Frontal cortex (tissue), 3 donors: ENCODE measurements at regions not wholly inside any gene's neighbourhood (a gene's known extent, or its start where the extent isn't known, plus 50 kb on each side); places are given as distances from the start of the nearest gene placed in this dataset.

ENCODE experiments used
- DNase-seq, 2 donors: peaks; one replicate each; pipeline ENCODE4 v3.0.0; 2012; ENCODE audit warnings: low spot score in 2 of 2
- FAIRE-seq: peaks from 2 replicates; lab custom pipeline; 2012; peaks lifted over from hg19 to GRCh38; lab: Jason Lieb, UNC
- donor health status: control.
- donor health status: control.
- donor health status: control.

GRCh38 chr5:175015028-175015685, 290.8 kb downstream of the MSX2 start:
- DNase-seq = no peak
- FAIRE-seq = no peak

- DNase-seq (no peak), FAIRE-seq (no peak)
Observed at GRCh38 chr5:175013251-175013650, 288.9 kb downstream of the MSX2 start.

GRCh38 chr5:175012267-175012666, 287.9 kb downstream of the MSX2 start:
- DNase-seq (no peak), FAIRE-seq (no peak)

GRCh38 chr5:175003531-175003930, 279.1 kb downstream of the MSX2 start:
- FAIRE-seq (no peak), DNase-seq (no peak)

GRCh38 chr5:175001876-175002645, 277.7 kb downstream of the MSX2 start:
- no peak for FAIRE-seq
- no peak for DNase-seq

GRCh38 chr5:175001311-175001710, 276.9 kb downstream of the MSX2 start:
- DNase-seq (no peak), FAIRE-seq (no peak)

GRCh38 chr5:174999581-174999980, 275.2 kb downstream of the MSX2 start:
- FAIRE-seq (no peak), DNase-seq (no peak)

- FAIRE-seq = no peak
- no peak for DNase-seq
Observed at GRCh38 chr5:174998131-174998730, 273.8 kb downstream of the MSX2 start.

- no peak for FAIRE-seq
- DNase-seq = no peak
Observed at GRCh38 chr5:174997688-174998087, 273.3 kb downstream of the MSX2 start.

- FAIRE-seq = no peak
Observed at GRCh38 chr5:174996941-174997340, 272.6 kb downstream of the MSX2 start.

GRCh38 chr5:174995827-174996226, 271.4 kb downstream of the MSX2 start:
- no peak for FAIRE-seq

More at GRCh38 chr5:174996941-174997340, 272.6 kb downstream of the MSX2 start:
- DNase-seq = no peak

GRCh38 chr5:174991847-174992246, 267.5 kb downstream of the MSX2 start:
- DNase-seq = no peak
- no peak for FAIRE-seq

More at GRCh38 chr5:174995827-174996226, 271.4 kb downstream of the MSX2 start:
- DNase-seq = no peak

GRCh38 chr5:174990909-174991308, 266.5 kb downstream of the MSX2 start:
- DNase-seq = no peak
- FAIRE-seq = no peak

GRCh38 chr5:174987443-174988012, 263.1 kb downstream of the MSX2 start:
- no peak for DNase-seq

GRCh38 chr5:174984863-174985262, 260.5 kb downstream of the MSX2 start:
- no peak for FAIRE-seq

More at GRCh38 chr5:174987443-174988012, 263.1 kb downstream of the MSX2 start:
- no peak for FAIRE-seq

GRCh38 chr5:174982485-174982884, 258.1 kb downstream of the MSX2 start:
- DNase-seq (no peak), FAIRE-seq (no peak)

More at GRCh38 chr5:174984863-174985262, 260.5 kb downstream of the MSX2 start:
- DNase-seq = no peak

- DNase-seq (no peak), FAIRE-seq (no peak)
Observed at GRCh38 chr5:174981416-174981815, 257.0 kb downstream of the MSX2 start.

- DNase-seq (no peak), FAIRE-seq (no peak)
Observed at GRCh38 chr5:174980952-174981351, 256.6 kb downstream of the MSX2 start.

GRCh38 chr5:174972291-174972690, 247.9 kb downstream of the MSX2 start:
- FAIRE-seq = no peak
- DNase-seq = no peak

- FAIRE-seq (no peak), DNase-seq (no peak)
Observed at GRCh38 chr5:174971210-174971609, 246.8 kb downstream of the MSX2 start.

GRCh38 chr5:174970502-174970901, 246.1 kb downstream of the MSX2 start:
- FAIRE-seq (no peak), DNase-seq (no peak)
